H1 (cell line): ENCODE measurements at regions not wholly inside any gene's neighbourhood (a gene's known extent, or its start where the extent isn't known, plus 50 kb on each side); places are given as distances from the start of the nearest gene placed in this dataset.

Source experiments
- CTCF ChIA-PET: fragments of 300-600 bp; sonication (Branson Sonifier 250); formaldehyde crosslinking; loops from one replicate; lab custom pipeline; 2021; ENCODE audit not compliant: partially characterized antibody; lab: Charles Lee
- POLR2A ChIA-PET: fragments of 300-600 bp; sonication (Branson Sonifier 250); formaldehyde crosslinking; loops from one replicate; lab custom pipeline; 2021; ENCODE audit warnings: inconsistent platforms; ENCODE audit not compliant: partially characterized antibody; lab: Charles Lee
- DNase-seq, 2 experiments: peaks; one replicate each; pipeline versions ENCODE4 v3.0.0 to v3.0.0-alpha.2; 2010 to 2022; ENCODE audit warnings: low spot score in 2 of 2, low read depth in 1 of 2, mixed read lengths in 1 of 2
- FAIRE-seq: peaks from 2 replicates; lab custom pipeline; 2011; peaks lifted over from hg19 to GRCh38; lab: Jason Lieb, UNC
- H2AFZ ChIP-seq: 2 replicates; pipeline ENCODE4 v1.8.1; 2012; ENCODE audit warnings: low read length, inconsistent platforms
- H2AK5ac ChIP-seq: 2 replicates; pipeline ENCODE4 v1.6.1; 2013; ENCODE audit warnings: low read depth, low read length
- H2BK120ac ChIP-seq: replicated peaks from 2 replicates; pipeline ENCODE3; 2013; ENCODE audit warnings: low read depth, low read length, inconsistent platforms
- H2BK12ac ChIP-seq: 2 replicates; pipeline ENCODE4 v1.6.1; 2013; ENCODE audit warnings: low read depth, low read length
- H2BK15ac ChIP-seq: 2 replicates; pipeline ENCODE4 v1.6.1; 2013; ENCODE audit warnings: low read length
- H2BK20ac ChIP-seq: 2 replicates; pipeline ENCODE4 v1.6.1; 2013; ENCODE audit warnings: low read length
- H2BK5ac ChIP-seq: 2 replicates; pipeline ENCODE4 v1.6.1; 2013; ENCODE audit warnings: low read depth, low read length
- H3K14ac ChIP-seq: 2 replicates; pipeline ENCODE4 v1.6.1; 2013; ENCODE audit warnings: inconsistent platforms; ENCODE audit not compliant: insufficient read length
- H3K18ac ChIP-seq: 2 replicates; pipeline ENCODE4 v1.6.1; 2013; ENCODE audit warnings: low read length; ENCODE audit errors: extremely low read depth
- H3K23ac ChIP-seq: 2 replicates; pipeline ENCODE4 v1.6.1; 2013; ENCODE audit warnings: inconsistent platforms; ENCODE audit not compliant: insufficient read length
- H3K23me2 ChIP-seq: 2 replicates; pipeline ENCODE4 v1.6.1; 2013; ENCODE audit warnings: low read depth, low read length
- H3K27ac ChIP-seq: 2 replicates; pipeline ENCODE4 v1.6.1; 2011; ENCODE audit warnings: low read depth, low read length, inconsistent platforms
- H3K27me3 ChIP-seq, 4 experiments: replicated peaks in 1 of 4; 1 replicate in 1 of 4; 2 replicates in 3 of 4; pipeline versions ENCODE4 v1.6.1 to v1.8.1; 2011 to 2013; ENCODE audit warnings: low read length in 3 of 4, mild to moderate bottlenecking in 3 of 4, inconsistent platforms in 2 of 4, mixed read lengths in 2 of 4, moderate library complexity in 1 of 4; ENCODE audit not compliant: control insufficient read depth in 3 of 4, insufficient read depth in 3 of 4; ENCODE audit errors: extremely low read depth in 1 of 4
- H3K36me3 ChIP-seq, 4 experiments: 2 replicates each; pipeline versions ENCODE4 v1.6.1 to v1.8.1; 2011 to 2013; ENCODE audit warnings: mild to moderate bottlenecking in 4 of 4, low read length in 3 of 4, moderate library complexity in 2 of 4, control low read depth in 1 of 4, inconsistent platforms in 1 of 4; ENCODE audit not compliant: insufficient read depth in 4 of 4, control insufficient read depth in 2 of 4
- H3K4ac ChIP-seq: replicated peaks from 2 replicates; pipeline ENCODE3; 2013; ENCODE audit warnings: low read length, low read depth, mixed read lengths, inconsistent platforms; ENCODE audit not compliant: insufficient read length
- H3K4me1 ChIP-seq, 4 experiments: replicated peaks in 1 of 4; 1 replicate in 1 of 4; 2 replicates in 3 of 4; pipeline versions ENCODE4 v1.6.1 to v1.8.1; 2011 to 2013; ENCODE audit warnings: low read length in 3 of 4, inconsistent platforms in 2 of 4, mixed read lengths in 1 of 4; ENCODE audit not compliant: insufficient read depth in 4 of 4, control insufficient read depth in 3 of 4
- H3K4me2 ChIP-seq, 2 experiments: 2 replicates each; pipeline versions ENCODE4 v1.6.1 to v1.8.1; 2011 to 2013; ENCODE audit warnings: low read depth in 2 of 2, low read length in 2 of 2, control low read depth in 1 of 2, inconsistent platforms in 1 of 2, mild to moderate bottlenecking in 1 of 2; ENCODE audit not compliant: insufficient read depth in 1 of 2
- H3K4me3 ChIP-seq, 4 experiments: fragments of 200-600, 300-600 bp in 1 of 4; sonication (generic), shearing (Covaris generic), sonication (Bioruptor Twin) in 1 of 4; 2 replicates each; pipeline versions ENCODE4 v1.5.1 to v1.8.1; 2011 to 2016; ENCODE audit warnings: low read length in 4 of 4, low read depth in 3 of 4, control low read depth in 2 of 4, inconsistent platforms in 2 of 4, mild to moderate bottlenecking in 2 of 4, mixed read lengths in 1 of 4, moderate library complexity in 1 of 4; ENCODE audit not compliant: insufficient read depth in 2 of 4; ENCODE audit errors: extremely low read depth in 1 of 4
- H3K56ac ChIP-seq: replicated peaks from 2 replicates; pipeline ENCODE3; 2013; ENCODE audit warnings: low read depth, mild to moderate bottlenecking, mixed read lengths, low read length, inconsistent platforms; ENCODE audit not compliant: insufficient read length
- H3K79me1 ChIP-seq: 2 replicates; pipeline ENCODE4 v1.6.1; 2013; ENCODE audit warnings: low read depth, low read length, control low read depth
- H3K79me2 ChIP-seq, 2 experiments: 2 replicates each; pipeline versions ENCODE4 v1.6.1 to v1.8.1; 2012 to 2013; ENCODE audit warnings: low read length in 2 of 2, mild to moderate bottlenecking in 2 of 2, inconsistent platforms in 1 of 2; ENCODE audit not compliant: insufficient read depth in 2 of 2, control insufficient read depth in 1 of 2
- H3K9ac ChIP-seq, 4 experiments: replicated peaks in 1 of 4; 1 replicate in 1 of 4; 2 replicates in 3 of 4; pipeline versions ENCODE4 v1.6.1 to v1.8.1; 2011 to 2013; ENCODE audit warnings: low read depth in 3 of 4, low read length in 3 of 4, control low read depth in 2 of 4, mild to moderate bottlenecking in 2 of 4, moderate library complexity in 2 of 4, inconsistent platforms in 1 of 4; ENCODE audit errors: extremely low read depth in 1 of 4
- H3K9me3 ChIP-seq, 2 experiments: 2 replicates each; pipeline versions ENCODE4 v1.6.1 to v1.8.1; 2012 to 2013; ENCODE audit warnings: mild to moderate bottlenecking in 2 of 2, moderate library complexity in 2 of 2, control low read depth in 1 of 2, inconsistent platforms in 1 of 2, low read depth in 1 of 2, low read length in 1 of 2, mixed read lengths in 1 of 2; ENCODE audit not compliant: insufficient read depth in 2 of 2
- H4K20me1 ChIP-seq, 2 experiments: replicated peaks in 1 of 2; 2 replicates each; pipeline versions ENCODE3 to v1.8.1; 2011 to 2013; ENCODE audit warnings: inconsistent platforms in 2 of 2, low read length in 2 of 2, mild to moderate bottlenecking in 1 of 2; ENCODE audit not compliant: insufficient read depth in 2 of 2, control insufficient read depth in 1 of 2
- H4K5ac ChIP-seq: 2 replicates; pipeline ENCODE4 v1.6.1; 2013; ENCODE audit warnings: low read length, low read depth, mixed read lengths, inconsistent platforms; ENCODE audit not compliant: insufficient read length
- H4K8ac ChIP-seq: 2 replicates; pipeline ENCODE4 v1.8.0; 2013; ENCODE audit warnings: mild to moderate bottlenecking, moderate library complexity, low read length, inconsistent platforms; ENCODE audit not compliant: insufficient read depth; ENCODE audit errors: extremely low read depth
- H4K91ac ChIP-seq: replicated peaks from 2 replicates; pipeline ENCODE3; 2013; ENCODE audit warnings: low read length, mixed read lengths, inconsistent platforms; ENCODE audit not compliant: insufficient read length
- CEBPB ChIP-seq: IDR thresholded peaks from 2 replicates; pipeline ENCODE4 v1.6.1; 2012; ENCODE audit warnings: low read depth, low read length
- CREB1 ChIP-seq: IDR thresholded peaks from 2 replicates; pipeline ENCODE4 v1.6.1; 2012; ENCODE audit warnings: inconsistent platforms
- CTCF ChIP-seq, 3 experiments: IDR thresholded peaks; 1 replicate in 2 of 3; 2 replicates in 1 of 3; pipeline versions ENCODE4 v1.5.1 to v1.6.1; 2011; ENCODE audit warnings: low read length in 3 of 3, mild to moderate bottlenecking in 3 of 3, inconsistent platforms in 2 of 3, low read depth in 1 of 3, moderate library complexity in 1 of 3; ENCODE audit not compliant: insufficient read depth in 1 of 3; ENCODE audit errors: control extremely low read depth in 1 of 3
- FOSL1 ChIP-seq: IDR thresholded peaks from 2 replicates; pipeline ENCODE4 v1.6.1; 2011; ENCODE audit warnings: mild to moderate bottlenecking, low read depth, low read length, moderate library complexity; ENCODE audit not compliant: insufficient read depth
- JUN ChIP-seq: IDR thresholded peaks from 2 replicates; pipeline ENCODE4 v1.6.1; 2011; ENCODE audit warnings: low read depth, mild to moderate bottlenecking, improper control_type of control experiment, low read length
- KDM5A ChIP-seq: fragments of 200-600 bp; IDR thresholded peaks from 2 replicates; pipeline ENCODE4 v1.7.1; 2012; ENCODE audit warnings: mild to moderate bottlenecking, low read length, inconsistent platforms, mixed read lengths
- NANOG ChIP-seq: IDR thresholded peaks from 2 replicates; pipeline ENCODE4 v1.6.1; 2011; ENCODE audit warnings: low read length, low read depth, mild to moderate bottlenecking, inconsistent platforms; ENCODE audit not compliant: insufficient read depth, poor library complexity, severe bottlenecking
- PHF8 ChIP-seq: fragments of 200-600 bp; sonication (generic); conservative IDR thresholded peaks from 2 replicates; pipeline ENCODE4 v1.7.1; 2012; ENCODE audit warnings: low read depth, mild to moderate bottlenecking, inconsistent platforms, low read length, moderate library complexity
- RAD21 ChIP-seq, 2 experiments: IDR thresholded peaks in 1 of 2; conservative IDR thresholded peaks in 1 of 2; 2 replicates each; pipeline ENCODE4 v1.6.1; 2011; ENCODE audit warnings: low read depth in 2 of 2, low read length in 2 of 2, improper control_type of control experiment in 1 of 2, inconsistent platforms in 1 of 2, mild to moderate bottlenecking in 1 of 2, moderate library complexity in 1 of 2
- WGBS, 2 experiments: shearing (Covaris generic) in 1 of 2; methylation state at CpG; one replicate each; pipeline versions ENCODE4 v1.1.6 to v1.1.7; 2013 to 2015; ENCODE audit warnings: low lambda C conversion rate in 2 of 2, mixed read lengths in 2 of 2, inconsistent platforms in 1 of 2, low coverage in 1 of 2, missing lambda C conversion rate in 1 of 2; ENCODE audit not compliant: insufficient replicate concordance in 2 of 2, insufficient coverage in 1 of 2, insufficient read length in 1 of 2; ENCODE audit errors: extremely low coverage in 1 of 2, missing lambda C conversion rate in 1 of 2; 5-methylcytosine and 5-hydroxymethylcytosine counted together

DNA sequence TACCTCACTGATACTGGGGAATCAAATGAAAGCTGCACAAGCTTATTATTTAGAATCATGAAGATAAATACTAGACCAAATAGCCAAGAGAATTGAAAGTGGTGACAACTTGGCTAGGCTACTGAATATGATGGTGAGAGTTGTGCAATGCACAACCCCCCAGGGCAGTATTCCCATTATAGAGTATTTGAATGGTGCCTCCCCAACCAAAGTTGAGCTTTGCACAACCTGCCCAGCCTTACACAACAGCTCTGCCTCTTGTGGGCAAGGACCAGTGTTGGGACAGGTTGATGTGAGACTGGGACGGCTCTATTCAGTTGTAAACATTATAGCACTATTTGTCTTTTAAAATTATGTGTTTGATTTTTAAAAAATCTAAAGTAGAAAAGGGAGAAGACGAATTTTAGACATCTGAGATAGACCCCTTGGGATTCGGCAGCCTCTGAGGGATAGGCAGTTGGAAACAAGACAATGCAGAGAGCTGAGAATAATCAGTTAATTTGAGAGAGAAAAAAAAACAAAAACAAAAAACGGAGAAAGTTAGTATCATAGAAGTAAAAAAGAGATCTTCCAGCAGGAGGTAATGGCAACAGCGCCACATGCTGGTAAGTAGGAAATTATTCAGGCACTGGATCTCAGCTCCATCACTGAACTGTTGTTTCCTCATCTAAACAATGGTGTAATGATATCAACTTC is 91.0 kb upstream of the KCNA3 start:
- FAIRE-seq (peak; percentile 94), DNase-seq (no peak)
- Histone ChIP-seq H3K14ac (no peak overlapping the region), H2BK12ac (no peak overlapping the region), H4K91ac (no peak overlapping the region), H3K4me1 (no peaks in the 10 kb centered on the region), H3K9ac (no peak overlapping the region), H2BK120ac (no peak overlapping the region), H3K9me3 (no peaks in the 10 kb centered on the region), H3K4me3 (no peak overlapping the region), H4K20me1 (no peaks in the 10 kb centered on the region), H4K5ac (no peak overlapping the region), H3K27ac (no peak overlapping the region), H3K56ac (no peak overlapping the region), H4K8ac (no peak overlapping the region), H3K23ac (no peak overlapping the region), H3K79me1 (no peaks in the 10 kb centered on the region), H2BK20ac (no peak overlapping the region), H2AK5ac (no peak overlapping the region), H2AFZ (no peak overlapping the region), H2BK5ac (no peak overlapping the region), H3K36me3 (no peaks in the 10 kb centered on the region), H3K4me2 (0 out of 4 replicates have a peak overlapping the region, but pooled peaks of 1 of the 2 experiments have one; percentile 14), H3K79me2 (no peaks in the 10 kb centered on the region), H3K23me2 (no peaks in the 10 kb centered on the region), H3K18ac (no peak overlapping the region), H3K27me3 (no peaks in the 10 kb centered on the region), H3K4ac (no peak overlapping the region), H2BK15ac (no peak overlapping the region)
- ChIA-PET CTCF (interaction anchor here (0.6 to 8.0 kb wide), 52 partner anchors 9 to 430 kb away, joined by 3 to 96 read pairs (median 5); partner anchors contain the start of gene KCNA3), POLR2A (interaction anchor here (1.1 kb wide), 1 partner anchor 32 kb away, joined by 3 read pairs; no protein-coding TSS in a partner anchor)
- 33% methylated on average over 5 of the region's 5 CpGs; no CpG with 5 or more reads in 1 of the 2 experiments for WGBS, 2 experiments
- TF ChIP-seq CREB1: no peak
- TF ChIP-seq FOSL1: no peak
- no peak for TF ChIP-seq JUN
- peak; percentile 84 to 89 for TF ChIP-seq RAD21 (IDR thresholded peaks at IDR 0.05 in 1 of 2, conservative IDR thresholded peaks at IDR 0.05 in 1 of 2; ENCODE audit: low read depth in 2 of 2, low read length in 2 of 2)
- no peak for TF ChIP-seq KDM5A
- peak in 2 of 3 experiments; percentile 73 to 87; a peak in 3 of 4 replicates for TF ChIP-seq CTCF (IDR thresholded peaks at IDR 0.05; ENCODE audit: control extremely low read depth in 1 of 3, insufficient read depth in 1 of 3, low read depth in 1 of 3, low read length in 3 of 3)
- TF ChIP-seq CEBPB: peak; percentile 46; the same call in 1 of the 2 replicates
- no peak for TF ChIP-seq NANOG
- no peak for TF ChIP-seq PHF8
